K562 (cell line): ENCODE measurements at regions not wholly inside any gene's neighbourhood (a gene's known extent, or its start where the extent isn't known, plus 50 kb on each side); places are given as distances from the start of the nearest gene placed in this dataset.
A peak's percentile ranks its signal among the peaks of the same experiment; 100 is the strongest.

Source experiments
- BCLAF1 ChIP-seq, 2 experiments: fragments of 450-650 bp in 1 of 2; IDR thresholded peaks; 2 replicates each; pipeline ENCODE4 v1.6.1; 2011 to 2017; ENCODE audit warnings: low read depth in 2 of 2, antibody characterized with exemption in 1 of 2, borderline replicate concordance in 1 of 2, low read length in 1 of 2, mild to moderate bottlenecking in 1 of 2, mixed read lengths in 1 of 2; ENCODE audit not compliant: control insufficient read depth in 1 of 2
- MGA ChIP-seq: fragments of 450-650 bp; IDR thresholded peaks from 2 replicates; pipeline ENCODE4 v1.6.1; 2016; ENCODE audit warnings: mild to moderate bottlenecking, moderate library complexity
- RFX1 ChIP-seq: fragments of 450-650 bp; IDR thresholded peaks from 2 replicates; pipeline ENCODE4 v1.6.1; 2016; ENCODE audit warnings: mild to moderate bottlenecking, moderate library complexity

GRCh38 chr20:53859684-53860083 lies 210.7 kb downstream of the BCAS1 start (continued):
- TF ChIP-seq MGA (peak; percentile 62), RFX1 (peak; percentile 13; the same call in 1 of the 2 replicates), BCLAF1 (IDR thresholded peaks at IDR 0.05; ENCODE audit: borderline replicate concordance in 1 of 2, control insufficient read depth in 1 of 2, low read depth in 2 of 2, low read length in 1 of 2) (0 out of 4 replicates have a peak, but pooled peaks of 1 of the 2 experiments have one; percentile 6)
- TF ChIP-seq, all 486 proteins: peak for 6
